HCT116 (cell line): ENCODE measurements at regions not wholly inside any gene's neighbourhood (a gene's known extent, or its start where the extent isn't known, plus 50 kb on each side); places are given as distances from the start of the nearest gene placed in this dataset.

ENCODE experiments used
- ATAC-seq: fragments of 200-7000 bp; cut with Tn5 transposase; 2 replicates; pipeline ENCODE4 v1.9.1; 2020; ENCODE audit warnings: mild to moderate bottlenecking, moderate library complexity
- BruUV-seq: library from RNA; stranded (reverse); fragments of 400-500 nt; replicated peaks from 2 replicates; lab custom pipeline; 2021; lab: Mats Ljungman, UMichigan
- CTCF ChIA-PET: fragments of 300-600 bp; sonication (Branson Sonifier 250); formaldehyde crosslinking; loops from one replicate; lab custom pipeline; 2021; ENCODE audit warnings: antibody characterized with exemption; lab: Charles Lee
- POLR2A ChIA-PET: fragments of 300-600, 350-600 bp; sonication (Branson Sonifier 250); formaldehyde crosslinking; loops from one replicate; lab custom pipeline; 2021; ENCODE audit warnings: antibody characterized with exemption; lab: Charles Lee
- RAD21 ChIA-PET, 2 experiments: fragments of 300-600 bp; sonication (Branson Sonifier 250); formaldehyde crosslinking; loops; one replicate each; lab custom pipeline; 2023; ENCODE audit warnings: low total read pairs in 2 of 2; ENCODE audit not compliant: uncharacterized antibody in 2 of 2, unreplicated experiment in 2 of 2, low non-redundant PET in 1 of 2; lab: Charles Lee
- DNase-seq: peaks from one replicate; pipeline ENCODE4 v3.0.0-alpha.2; 2010; ENCODE audit warnings: low read depth, low spot score
- H2AFZ ChIP-seq: fragments of 200-600 bp; shearing (Covaris generic), sonication (generic); 2 replicates; pipeline ENCODE4 v1.6.1; 2017; ENCODE audit warnings: low read depth, mixed run types, mixed read lengths, antibody characterized with exemption, low read length; ENCODE audit not compliant: poor library complexity, severe bottlenecking
- H3K27ac ChIP-seq: 2 replicates; pipeline ENCODE4 v1.5.1; 2012; ENCODE audit warnings: low read depth, low read length
- H3K27me3 ChIP-seq: fragments of 200-600 bp; sonication (generic); 2 replicates; pipeline ENCODE4 v1.6.1; 2016; ENCODE audit warnings: mixed run types, low read length, mixed read lengths; ENCODE audit not compliant: insufficient read depth
- H3K36me3 ChIP-seq, 2 experiments: fragments of 200-500 bp in 1 of 2; fragments of 200-600 bp in 1 of 2; sonication (Bioruptor generic) in 1 of 2; sonication (generic) in 1 of 2; 2 replicates each; pipeline versions ENCODE4 v1.5.1 to v1.6.1; 2014 to 2016; ENCODE audit warnings: low read length in 2 of 2, inconsistent platforms in 1 of 2, mixed read lengths in 1 of 2, mixed run types in 1 of 2; ENCODE audit not compliant: insufficient read depth in 2 of 2, control insufficient read depth in 1 of 2
- H3K4me1 ChIP-seq, 2 experiments: fragments of 200-600 bp in 1 of 2; sonication (generic) in 1 of 2; 2 replicates each; pipeline versions ENCODE4 v1.5.1 to v1.6.1; 2012 to 2017; ENCODE audit warnings: low read length in 2 of 2, inconsistent platforms in 1 of 2, mild to moderate bottlenecking in 1 of 2, mixed read lengths in 1 of 2, mixed run types in 1 of 2, moderate library complexity in 1 of 2; ENCODE audit not compliant: insufficient read depth in 2 of 2, control insufficient read depth in 1 of 2
- H3K4me2 ChIP-seq: fragments of 200-600 bp; sonication (generic); 2 replicates; pipeline ENCODE4 v1.6.1; 2017; ENCODE audit warnings: mixed run types, low read length, mixed read lengths
- H3K4me3 ChIP-seq, 2 experiments: fragments of 200-600 bp in 1 of 2; sonication (generic) in 1 of 2; replicated peaks in 1 of 2; 2 replicates each; pipeline ENCODE4 v1.5.1; 2011 to 2016; ENCODE audit warnings: low read length in 2 of 2, control low read depth in 1 of 2, low read depth in 1 of 2, mild to moderate bottlenecking in 1 of 2, mixed read lengths in 1 of 2, mixed run types in 1 of 2
- H3K79me2 ChIP-seq: fragments of 200-600 bp; sonication (generic); 2 replicates; pipeline ENCODE4 v1.6.1; 2017; ENCODE audit warnings: mild to moderate bottlenecking, mixed run types, low read length, moderate library complexity, mixed read lengths; ENCODE audit not compliant: insufficient read depth
- H3K9ac ChIP-seq: fragments of 200-600 bp; sonication (generic); 2 replicates; pipeline ENCODE4 v1.6.1; 2016; ENCODE audit warnings: low read length, mixed read lengths
- H3K9me2 ChIP-seq: fragments of 200-600 bp; sonication (generic), shearing (Covaris generic); 2 replicates; pipeline ENCODE4 v1.6.1; 2017; ENCODE audit warnings: mixed run types, mild to moderate bottlenecking, moderate library complexity; ENCODE audit not compliant: insufficient read depth
- H3K9me3 ChIP-seq, 2 experiments: fragments of 200-500 bp in 1 of 2; fragments of 200-600 bp in 1 of 2; sonication (Bioruptor generic) in 1 of 2; sonication (generic) in 1 of 2; 2 replicates each; pipeline ENCODE4 v1.6.1; 2014 to 2017; ENCODE audit warnings: low read length in 2 of 2, mixed read lengths in 2 of 2, inconsistent platforms in 1 of 2, low read depth in 1 of 2, mild to moderate bottlenecking in 1 of 2, mixed run types in 1 of 2, moderate library complexity in 1 of 2; ENCODE audit not compliant: control insufficient read depth in 1 of 2, insufficient read depth in 1 of 2
- H4K20me1 ChIP-seq: fragments of 200-600 bp; sonication (generic), shearing (Covaris generic); 2 replicates; pipeline ENCODE4 v1.6.1; 2017; ENCODE audit warnings: mixed run types, mild to moderate bottlenecking, moderate library complexity; ENCODE audit not compliant: insufficient read depth
- CBX3 ChIP-seq: IDR thresholded peaks from 2 replicates; pipeline ENCODE4 v1.6.1; 2012; ENCODE audit warnings: low read depth
- CEBPB ChIP-seq: IDR thresholded peaks from 2 replicates; pipeline ENCODE4 v1.6.1; 2012; ENCODE audit warnings: low read depth
- EGR1 ChIP-seq: IDR thresholded peaks from 2 replicates; pipeline ENCODE4 v1.6.1; 2012; ENCODE audit warnings: low read depth
- ELF1 ChIP-seq: IDR thresholded peaks from 2 replicates; pipeline ENCODE4 v1.6.1; 2012; ENCODE audit warnings: low read depth, borderline replicate concordance
- EZH2 ChIP-seq: fragments of 200-600 bp; sonication (generic); IDR thresholded peaks from 2 replicates; pipeline ENCODE4 v1.6.1; 2017; ENCODE audit warnings: antibody characterized with exemption, mixed run types
- EZH2phosphoT487 ChIP-seq: fragments of 200-600 bp; IDR thresholded peaks from 2 replicates; pipeline ENCODE4 v1.6.1; 2018; ENCODE audit warnings: antibody characterized with exemption, borderline replicate concordance
- POLR2A ChIP-seq: IDR thresholded peaks from 2 replicates; pipeline ENCODE4 v1.7.0; 2011; ENCODE audit warnings: borderline replicate concordance; ENCODE audit not compliant: insufficient read depth, insufficient read length; ENCODE audit errors: extremely low read depth
- POLR2AphosphoS5 ChIP-seq: IDR thresholded peaks from 2 replicates; pipeline ENCODE4 v1.6.1; 2011; ENCODE audit warnings: mild to moderate bottlenecking, low read depth, low read length, moderate library complexity
- RAD21 ChIP-seq: IDR thresholded peaks from 2 replicates; pipeline ENCODE4 v1.6.1; 2012; ENCODE audit warnings: low read depth, mild to moderate bottlenecking
- SIN3A ChIP-seq: IDR thresholded peaks from 2 replicates; pipeline ENCODE4 v1.6.1; 2012; ENCODE audit warnings: low read depth
- SP1 ChIP-seq: IDR thresholded peaks from 2 replicates; pipeline ENCODE4 v1.6.1; 2012; ENCODE audit warnings: low read depth
- SRF ChIP-seq: IDR thresholded peaks from 2 replicates; pipeline ENCODE4 v1.6.1; 2012; ENCODE audit warnings: low read depth
- YY1 ChIP-seq: IDR thresholded peaks from 2 replicates; pipeline ENCODE4 v1.6.1; 2011; ENCODE audit warnings: low read length, low read depth, moderate library complexity, mild to moderate bottlenecking; ENCODE audit not compliant: insufficient replicate concordance; ENCODE audit errors: extremely low read depth
- ZFX ChIP-seq: fragments of 450-650 bp; IDR thresholded peaks from 2 replicates; pipeline ENCODE4 v1.6.1; 2017
- ZNF274 ChIP-seq: fragments of 200-500 bp; sonication (Bioruptor generic); IDR thresholded peaks from 2 replicates; pipeline ENCODE4 v1.6.1; 2014; ENCODE audit warnings: mild to moderate bottlenecking, low read depth, low read length, inconsistent platforms
- intact Hi-C: fragments of 100-400 bp; cut with micrococcal nuclease; formaldehyde crosslinking; loops from 2 replicates; pipeline ENCODE4 v1.10.0; 2022
- TF ChIP-seq, protein P1 (sequence below): IDR thresholded peaks from 2 replicates; pipeline ENCODE4 v1.6.1; 2012
- TF ChIP-seq, protein P2 (sequence below): IDR thresholded peaks from 2 replicates; pipeline ENCODE4 v1.6.1; 2011; ENCODE audit warnings: mild to moderate bottlenecking, low read length, moderate library complexity; ENCODE audit not compliant: insufficient replicate concordance; ENCODE audit errors: extremely low read depth

DNA sequence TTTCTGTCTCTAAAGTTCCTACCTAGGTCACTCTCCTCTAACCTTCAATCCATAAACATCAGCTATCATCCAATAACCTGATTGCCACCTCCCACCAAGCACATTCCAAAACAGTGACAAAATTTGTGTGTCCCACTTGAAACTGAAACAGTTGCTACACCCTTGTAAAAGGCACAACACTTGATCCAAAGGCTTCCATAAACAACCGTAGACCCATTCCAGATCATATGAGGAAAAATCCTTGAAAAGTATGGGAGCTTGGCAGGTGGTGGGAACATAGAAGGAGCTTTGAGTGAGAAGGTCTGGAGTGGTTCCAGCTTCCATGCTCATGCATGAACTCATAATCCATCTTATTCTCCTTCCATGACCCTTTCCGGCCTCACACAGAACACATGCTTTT, 82.0 kb upstream of the ATP1A1 start:
- no peaks in the 10 kb centered on the region for H3K9me3 ChIP-seq
- ATAC-seq (no peak), DNase-seq (no peak)
- no peaks in the 10 kb centered on the region for H3K27me3 ChIP-seq
- H4K20me1 ChIP-seq: no peaks in the 10 kb centered on the region
- RAD21 ChIA-PET: no interaction called here
- CTCF ChIA-PET: no interaction called here
- H3K9ac ChIP-seq: no peak overlapping the region
- H3K36me3 ChIP-seq: no peaks in the 10 kb centered on the region
- no peaks in the 10 kb centered on the region for H3K9me2 ChIP-seq
- H3K4me2 ChIP-seq: no peak overlapping the region
- intact Hi-C loops: no loop called here
- TF ChIP-seq EGR1 (no peak), POLR2AphosphoS5 (no peak), SIN3A (no peak), POLR2A (no peak), RAD21 (no peak), ZFX (no peak), SP1 (no peak), EZH2phosphoT487 (no peak), CBX3 (no peak), SRF (no peak), YY1 (no peak), EZH2 (no peak), CEBPB (no peak), ZNF274 (no peak), ELF1 (no peak)
- TF ChIP-seq, protein P1, sequence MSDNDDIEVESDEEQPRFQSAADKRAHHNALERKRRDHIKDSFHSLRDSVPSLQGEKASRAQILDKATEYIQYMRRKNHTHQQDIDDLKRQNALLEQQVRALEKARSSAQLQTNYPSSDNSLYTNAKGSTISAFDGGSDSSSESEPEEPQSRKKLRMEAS: no peak
- TF ChIP-seq, protein P2, sequence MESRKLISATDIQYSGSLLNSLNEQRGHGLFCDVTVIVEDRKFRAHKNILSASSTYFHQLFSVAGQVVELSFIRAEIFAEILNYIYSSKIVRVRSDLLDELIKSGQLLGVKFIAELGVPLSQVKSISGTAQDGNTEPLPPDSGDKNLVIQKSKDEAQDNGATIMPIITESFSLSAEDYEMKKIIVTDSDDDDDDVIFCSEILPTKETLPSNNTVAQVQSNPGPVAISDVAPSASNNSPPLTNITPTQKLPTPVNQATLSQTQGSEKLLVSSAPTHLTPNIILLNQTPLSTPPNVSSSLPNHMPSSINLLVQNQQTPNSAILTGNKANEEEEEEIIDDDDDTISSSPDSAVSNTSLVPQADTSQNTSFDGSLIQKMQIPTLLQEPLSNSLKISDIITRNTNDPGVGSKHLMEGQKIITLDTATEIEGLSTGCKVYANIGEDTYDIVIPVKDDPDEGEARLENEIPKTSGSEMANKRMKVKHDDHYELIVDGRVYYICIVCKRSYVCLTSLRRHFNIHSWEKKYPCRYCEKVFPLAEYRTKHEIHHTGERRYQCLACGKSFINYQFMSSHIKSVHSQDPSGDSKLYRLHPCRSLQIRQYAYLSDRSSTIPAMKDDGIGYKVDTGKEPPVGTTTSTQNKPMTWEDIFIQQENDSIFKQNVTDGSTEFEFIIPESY: no peak
- no peak overlapping the region for H2AFZ ChIP-seq
- BruUV-seq: no TSS peak
- H3K4me1 ChIP-seq: no peaks in the 10 kb centered on the region
- H3K4me3 ChIP-seq: no peak overlapping the region
- POLR2A ChIA-PET: no interaction called here
- no peaks in the 10 kb centered on the region for H3K79me2 ChIP-seq
- H3K27ac ChIP-seq: no peak overlapping the region
